Gastroesophageal sphincter (tissue), 3 donors: ENCODE measurements at regions not wholly inside any gene's neighbourhood (a gene's known extent, or its start where the extent isn't known, plus 50 kb on each side); places are given as distances from the start of the nearest gene placed in this dataset.

Experiments
- CTCF ChIP-seq, 4 experiments: fragments of 200-600 bp in 2 of 4; fragments of 450-650 bp in 2 of 4; sonication (generic) in 1 of 4; IDR thresholded peaks; one replicate each; pipeline ENCODE4 v1.5.1; 2017 to 2019; ENCODE audit warnings: antibody characterized with exemption in 4 of 4, mild to moderate bottlenecking in 2 of 4, moderate library complexity in 2 of 4
- EP300 ChIP-seq: sonication (generic); formaldehyde crosslinking; IDR thresholded peaks from one replicate; pipeline ENCODE4 v1.6.1; 2017; ENCODE audit warnings: antibody characterized with exemption, mild to moderate bottlenecking
- POLR2A ChIP-seq, 2 donors: fragments of 450-650 bp; IDR thresholded peaks; one replicate each; pipeline ENCODE4 v1.6.1; 2017; ENCODE audit warnings: antibody characterized with exemption in 2 of 2, mild to moderate bottlenecking in 2 of 2, moderate library complexity in 1 of 2
- POLR2AphosphoS5 ChIP-seq: sonication (generic); formaldehyde crosslinking; IDR thresholded peaks from one replicate; pipeline ENCODE4 v1.6.1; 2017; ENCODE audit warnings: antibody characterized with exemption

GRCh38 chr3:8352475-8352874, 149.1 kb upstream of the LMCD1 start:
- TF ChIP-seq EP300 (no peak), POLR2A (IDR thresholded peaks at IDR 0.05) (no peak), CTCF (IDR thresholded peaks at IDR 0.05) (no peak), POLR2AphosphoS5 (no peak)
